GM12872 (cell line): ENCODE measurements at regions not wholly inside any gene's neighbourhood (a gene's known extent, or its start where the extent isn't known, plus 50 kb on each side); places are given as distances from the start of the nearest gene placed in this dataset.

Experiments
- CTCF ChIP-seq: IDR thresholded peaks from 3 replicates; pipeline ENCODE4 v1.5.1; 2011; ENCODE audit warnings: low read depth, mild to moderate bottlenecking, low read length, moderate library complexity; ENCODE audit not compliant: insufficient read depth

- no peak for TF ChIP-seq CTCF
Measured at GRCh38 chr13:58655086-58655485, 1023.5 kb downstream of the PCDH17 start.

- no peak for TF ChIP-seq CTCF
Measured at GRCh38 chr13:58660826-58661225, 1029.3 kb downstream of the PCDH17 start.

GRCh38 chr13:58666331-58666730 is 1034.8 kb downstream of the PCDH17 start:
- no peak for TF ChIP-seq CTCF

DNA sequence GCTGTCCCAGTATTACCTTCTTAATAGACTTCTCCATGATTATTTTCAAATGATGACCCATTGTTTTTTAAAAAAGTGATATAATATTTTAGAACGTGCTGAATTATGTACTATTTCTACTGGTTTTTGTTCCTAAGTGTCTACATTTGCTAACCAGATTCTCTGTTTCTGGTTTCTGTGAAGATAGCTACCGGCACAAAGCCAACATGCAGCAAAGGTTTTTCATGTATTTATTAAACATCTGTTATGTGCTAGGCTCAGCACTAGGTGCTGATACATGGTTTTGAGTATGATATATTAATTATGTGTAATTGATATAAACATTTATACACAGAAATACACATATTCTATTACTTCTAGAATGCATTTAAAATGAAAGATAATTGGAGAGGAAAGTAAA is 1035.6 kb downstream of the PCDH17 start:
- TF ChIP-seq CTCF: no peak

GRCh38 chr13:58680115-58680514 is 1048.6 kb downstream of the PCDH17 start:
- no peak for TF ChIP-seq CTCF

DNA sequence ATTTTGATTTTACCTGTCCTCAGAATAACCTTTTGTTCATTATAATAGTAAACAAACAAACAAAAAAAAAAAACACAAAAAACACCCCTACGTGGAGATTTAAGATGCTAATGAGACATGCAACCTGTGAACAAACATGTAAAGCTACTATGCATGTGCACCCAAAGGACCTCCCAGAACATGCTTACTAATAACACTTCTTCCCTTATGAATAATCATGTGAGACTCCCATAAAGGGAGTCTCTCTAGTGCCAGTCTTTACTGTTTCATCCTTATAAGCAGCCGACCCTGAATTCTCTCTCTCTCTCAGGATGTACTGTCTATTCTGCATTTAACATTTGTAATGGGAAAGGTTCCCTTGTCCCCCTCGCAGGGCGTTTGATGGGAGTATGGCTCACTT is 1051.1 kb downstream of the PCDH17 start:
- TF ChIP-seq CTCF: no peak

DNA sequence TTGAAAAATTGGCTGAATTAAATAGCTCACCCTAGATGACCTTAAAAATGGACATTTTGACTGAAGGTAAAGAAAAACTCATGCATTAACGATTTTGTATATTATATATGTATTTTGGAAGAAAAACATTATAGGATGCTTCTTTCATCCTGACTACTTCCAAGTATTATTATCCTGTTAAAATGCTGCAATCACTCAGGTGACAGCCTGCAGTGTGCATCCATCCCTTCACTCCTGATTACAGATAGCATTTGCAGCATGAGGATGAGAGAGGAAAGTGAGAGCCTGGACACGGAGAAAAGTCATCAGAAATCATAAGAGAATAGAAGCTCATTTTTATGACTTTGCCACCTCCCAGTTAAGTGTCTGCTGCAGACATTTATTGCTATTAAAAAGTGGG is 1055.6 kb downstream of the PCDH17 start:
- TF ChIP-seq CTCF: no peak

DNA sequence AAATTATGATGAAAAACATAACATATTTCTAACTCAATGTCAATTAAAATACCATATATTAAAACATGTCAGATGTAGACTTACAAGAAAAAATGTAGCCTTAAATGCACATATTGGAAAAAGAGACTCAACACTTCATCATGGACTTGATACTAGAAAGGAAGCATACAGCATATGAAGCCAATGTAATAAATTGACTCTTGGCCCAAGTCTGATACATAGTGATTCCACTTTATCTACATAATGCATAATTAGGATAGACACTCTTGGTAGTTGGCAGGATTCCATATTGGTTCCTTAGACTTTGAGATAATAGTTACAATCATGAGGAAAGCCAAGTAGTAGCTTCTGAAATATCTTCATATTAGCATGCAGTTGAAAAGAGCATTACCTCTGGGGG is 1067.0 kb downstream of the PCDH17 start:
- no peak for TF ChIP-seq CTCF
